GM19372 (cell line): ENCODE measurements at regions not wholly inside any gene's neighbourhood (a gene's known extent, or its start where the extent isn't known, plus 50 kb on each side); places are given as distances from the start of the nearest gene placed in this dataset.
A peak's percentile ranks its signal among the peaks of the same experiment; 100 is the strongest.
"Not testable (repeated sequence)": the region's sequence is repeated elsewhere in the genome, so short reads cannot be mapped to it uniquely, and the experiment has no call there.

Experiments
- ATAC-seq: cut with Tn5 transposase; IDR thresholded peaks from one replicate; pipeline ENCODE4 v1.9.1; 2021; ENCODE audit warnings: mild to moderate bottlenecking, low read depth, moderate library complexity; ENCODE audit not compliant: unreplicated experiment

DNA sequence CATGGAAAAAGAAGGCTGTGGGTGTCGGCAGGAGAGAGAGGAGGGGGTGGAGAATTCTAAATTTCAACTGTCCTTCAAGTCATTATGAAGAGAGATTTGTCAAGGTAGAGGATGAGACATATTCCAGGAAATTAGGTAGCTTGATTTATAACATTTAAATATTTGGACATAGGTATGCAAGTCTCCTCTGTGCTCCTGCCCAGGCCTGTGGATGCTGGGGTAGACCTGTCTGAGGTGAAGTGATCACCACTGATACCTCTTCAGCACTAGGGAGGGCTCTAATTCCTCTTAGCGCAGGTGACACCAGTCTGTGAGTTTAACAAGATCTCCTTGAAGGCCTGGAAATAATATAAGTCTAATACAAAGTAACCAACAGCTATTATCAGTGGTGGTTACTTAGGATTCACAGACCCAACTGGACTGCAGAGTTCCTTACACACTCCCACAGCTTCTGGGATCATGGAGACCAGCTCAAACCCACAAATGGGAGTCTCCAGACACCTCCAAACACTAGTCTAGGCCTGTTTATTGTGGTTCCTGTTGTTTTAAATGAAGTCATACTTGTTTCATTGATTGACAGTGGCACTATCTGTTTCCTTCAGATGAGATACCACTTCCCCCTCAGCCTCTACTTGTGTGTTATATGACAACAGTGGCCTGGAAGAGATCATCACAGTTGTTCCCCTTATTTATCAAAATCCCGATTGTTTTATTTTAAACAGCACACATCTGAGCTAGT, 104.1 kb upstream of the ITPRID2 start:
- ATAC-seq = no peak

DNA sequence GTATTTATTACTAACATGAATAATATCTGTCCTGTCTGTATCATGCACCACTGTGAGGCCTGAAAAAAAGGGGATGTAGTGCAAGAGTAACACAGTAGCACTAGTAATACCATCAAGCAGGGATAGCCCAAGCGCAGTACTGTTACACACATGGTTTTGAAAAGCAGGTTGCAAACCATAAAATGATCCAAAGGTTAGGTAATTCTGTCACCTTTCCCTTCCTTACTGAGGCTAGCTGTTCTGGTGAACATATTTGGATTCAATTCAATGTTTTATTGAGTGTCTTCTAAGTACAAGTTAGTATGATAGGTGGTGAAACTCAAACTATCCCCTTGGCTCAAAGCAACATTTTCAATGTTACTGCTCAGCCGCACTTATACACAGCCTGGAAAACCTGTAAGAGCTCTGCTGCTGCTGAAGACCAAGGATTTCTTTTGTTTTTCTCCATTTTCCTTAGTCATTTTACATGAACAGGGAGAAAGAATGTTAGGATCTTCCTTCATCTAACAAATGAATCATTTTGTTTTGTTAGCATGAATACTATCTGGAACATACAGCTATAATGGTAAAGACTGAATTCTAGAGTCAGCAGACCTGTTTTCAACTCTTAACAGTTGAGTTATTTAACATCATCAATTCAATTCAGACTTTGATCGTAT, 102.5 kb upstream of the ITPRID2 start:
- no peak for ATAC-seq

DNA sequence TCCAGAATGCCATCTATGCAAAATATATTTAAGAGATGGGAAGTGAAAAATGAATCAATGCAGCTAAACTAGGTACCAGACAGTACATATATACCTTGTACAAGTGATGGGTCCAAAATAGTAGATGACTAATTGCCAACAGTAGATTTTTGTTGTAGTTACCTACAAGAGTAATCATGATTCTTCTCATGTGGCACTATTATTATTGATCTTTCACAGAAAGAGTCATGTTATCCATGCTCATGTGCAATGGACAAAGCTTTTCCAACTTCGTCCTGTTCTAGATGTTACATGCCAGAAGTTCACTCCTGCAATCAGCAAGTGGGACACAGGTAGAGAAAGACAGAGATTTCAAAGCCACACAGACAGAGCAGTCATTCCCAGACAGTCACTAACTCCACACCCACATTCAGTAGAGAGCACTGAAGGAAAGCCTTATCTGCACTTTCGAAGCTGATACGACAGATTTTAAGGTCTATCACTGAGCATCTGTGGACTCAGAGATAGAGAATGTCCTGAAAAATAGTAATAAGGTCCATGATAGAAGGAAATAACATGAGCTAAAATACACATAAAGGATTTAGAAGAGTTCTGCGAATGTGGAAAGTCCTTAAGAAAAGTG, 101.6 kb upstream of the ITPRID2 start:
- no peak for ATAC-seq

DNA sequence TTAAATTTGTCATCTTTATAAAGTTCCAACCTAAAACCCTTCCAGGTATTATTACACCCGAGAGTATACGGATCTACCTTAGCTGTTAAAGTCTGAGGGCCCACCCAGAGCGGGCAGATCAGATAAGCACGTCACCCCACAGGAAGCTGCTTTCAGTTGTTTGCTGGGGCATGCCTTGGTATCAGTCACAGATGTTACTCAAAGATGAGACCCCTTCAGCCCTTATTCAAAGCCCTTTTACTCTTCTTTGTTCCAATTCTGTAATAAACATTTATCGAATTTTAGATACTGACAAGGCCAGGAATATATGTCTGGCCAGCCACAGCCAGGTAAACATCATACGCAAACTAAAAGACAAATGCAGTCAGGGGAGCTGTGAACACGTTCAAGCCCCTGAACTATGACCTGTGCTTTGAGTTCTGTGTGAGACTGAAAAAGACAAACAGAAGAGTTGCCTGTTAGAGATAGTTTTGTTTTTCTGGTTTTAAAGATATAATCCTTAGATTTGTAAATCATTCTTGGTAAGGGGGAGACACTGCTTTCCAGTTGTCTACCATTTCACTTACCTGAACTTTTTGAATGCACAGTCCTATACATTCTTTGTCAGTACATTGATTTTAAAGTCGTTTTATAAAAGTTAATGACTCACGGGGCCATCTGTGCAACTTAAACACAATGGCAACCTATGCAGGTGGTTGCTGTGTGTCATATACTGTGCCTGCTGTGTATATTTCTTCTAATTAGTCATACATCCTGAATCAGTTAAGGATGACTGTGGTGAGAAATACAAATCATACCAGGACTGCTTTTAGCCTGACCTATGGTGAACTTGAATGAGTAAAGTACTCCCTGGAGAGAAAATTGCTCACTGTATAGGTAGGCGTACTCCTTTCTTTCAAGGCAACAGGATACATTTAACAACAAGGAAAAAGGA, 100.5 kb upstream of the ITPRID2 start:
- ATAC-seq = peak; percentile 92

DNA sequence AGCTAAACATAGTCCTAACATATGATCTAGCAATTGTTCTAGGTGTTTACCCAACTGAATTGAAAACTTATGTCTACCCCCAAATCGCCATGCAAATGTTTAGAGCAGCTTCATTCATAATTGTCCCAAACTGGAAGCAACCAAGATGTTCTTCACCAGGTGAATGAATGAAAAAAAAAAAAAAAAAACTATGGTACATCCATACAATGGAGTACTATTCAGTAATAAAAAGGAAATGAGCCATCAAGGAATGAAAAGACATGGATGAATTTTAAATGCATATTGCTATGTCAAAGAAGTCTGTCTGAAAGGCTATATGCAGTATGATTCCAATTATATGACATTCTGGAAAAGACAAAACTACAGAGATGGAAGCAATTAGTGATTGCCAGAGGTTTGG, 98.6 kb upstream of the ITPRID2 start:
- no peak for ATAC-seq

DNA sequence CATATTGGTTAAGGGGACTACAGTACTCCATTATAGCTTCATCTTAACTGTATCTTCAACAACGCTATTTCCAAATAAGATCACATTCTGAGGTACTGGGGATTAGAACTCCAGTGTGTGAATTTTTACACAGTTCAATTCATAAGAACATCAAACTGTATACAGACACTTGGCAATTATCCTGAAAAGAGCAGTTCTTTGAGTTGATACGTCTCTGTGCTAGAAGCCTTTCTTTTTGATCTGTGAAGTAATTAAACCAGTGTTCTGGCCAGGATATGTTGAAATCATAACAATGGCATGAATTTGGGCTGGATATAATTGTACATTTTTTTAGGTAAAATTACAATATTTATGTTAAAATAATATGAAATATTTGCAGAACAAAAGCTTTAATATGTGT, 93.5 kb upstream of the ITPRID2 start:
- ATAC-seq = no peak

DNA sequence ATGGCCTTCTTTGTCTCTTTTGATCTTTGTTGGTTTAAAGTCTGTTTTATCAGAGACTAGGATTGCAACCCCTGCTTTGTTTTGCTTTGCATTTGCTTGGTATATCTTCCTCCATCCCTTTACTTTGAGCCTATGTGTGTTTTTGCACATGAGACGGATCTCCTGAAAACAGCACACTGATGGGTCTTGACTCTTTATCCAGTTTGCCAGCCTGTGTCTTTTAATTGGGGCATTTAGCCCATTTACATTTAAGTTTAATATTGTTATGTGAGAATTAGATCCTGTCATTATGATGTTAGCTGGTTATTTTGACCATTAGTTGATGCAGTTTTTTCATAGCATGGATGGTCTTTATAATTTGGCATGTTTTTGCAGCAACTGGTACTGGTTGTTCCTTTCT, 89.2 kb upstream of the ITPRID2 start:
- ATAC-seq = not testable (repeated sequence)

DNA sequence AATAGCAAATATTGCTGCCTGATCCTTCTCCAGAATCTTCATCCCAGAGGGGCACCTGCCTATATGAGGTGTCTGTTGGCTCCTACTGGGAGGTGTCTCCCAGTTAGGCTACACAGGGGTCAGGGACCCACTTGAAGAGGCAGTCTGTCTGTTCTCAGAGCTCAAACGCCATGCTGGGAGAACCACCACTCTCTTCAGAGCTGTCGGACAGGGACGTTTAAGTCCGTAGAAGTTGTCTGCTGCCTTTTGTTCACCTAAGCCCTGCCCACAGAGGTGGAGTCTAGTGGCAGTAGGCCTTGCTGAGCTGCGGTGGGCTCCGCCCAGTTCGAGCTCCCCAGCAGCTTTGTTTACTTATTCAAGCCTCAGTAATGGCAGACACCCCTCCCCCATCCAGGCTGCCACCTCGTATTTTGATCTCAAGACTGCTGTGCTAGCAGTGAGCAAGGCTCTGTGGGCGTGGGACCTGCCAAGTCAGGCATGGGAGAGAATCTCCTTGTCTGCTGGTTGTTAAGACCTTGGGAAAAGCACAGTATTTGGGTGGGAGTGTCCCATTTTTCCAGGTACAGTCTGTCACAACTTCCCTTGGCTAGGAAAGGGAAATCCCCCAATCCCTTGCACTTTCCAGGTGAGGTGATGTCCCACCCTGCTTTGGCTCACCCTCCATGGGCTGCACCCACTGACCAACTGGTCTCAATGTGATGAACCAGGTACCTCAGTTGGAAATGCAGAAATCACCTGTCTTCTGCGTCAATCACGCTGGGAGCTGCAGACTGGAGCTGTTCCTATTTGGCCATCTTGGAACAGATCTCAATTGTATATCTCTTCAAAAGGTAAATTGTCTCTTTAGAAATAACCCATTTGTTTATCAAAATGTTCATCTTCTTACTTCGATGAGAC, 87.4 kb upstream of the ITPRID2 start:
- not testable (repeated sequence) for ATAC-seq

DNA sequence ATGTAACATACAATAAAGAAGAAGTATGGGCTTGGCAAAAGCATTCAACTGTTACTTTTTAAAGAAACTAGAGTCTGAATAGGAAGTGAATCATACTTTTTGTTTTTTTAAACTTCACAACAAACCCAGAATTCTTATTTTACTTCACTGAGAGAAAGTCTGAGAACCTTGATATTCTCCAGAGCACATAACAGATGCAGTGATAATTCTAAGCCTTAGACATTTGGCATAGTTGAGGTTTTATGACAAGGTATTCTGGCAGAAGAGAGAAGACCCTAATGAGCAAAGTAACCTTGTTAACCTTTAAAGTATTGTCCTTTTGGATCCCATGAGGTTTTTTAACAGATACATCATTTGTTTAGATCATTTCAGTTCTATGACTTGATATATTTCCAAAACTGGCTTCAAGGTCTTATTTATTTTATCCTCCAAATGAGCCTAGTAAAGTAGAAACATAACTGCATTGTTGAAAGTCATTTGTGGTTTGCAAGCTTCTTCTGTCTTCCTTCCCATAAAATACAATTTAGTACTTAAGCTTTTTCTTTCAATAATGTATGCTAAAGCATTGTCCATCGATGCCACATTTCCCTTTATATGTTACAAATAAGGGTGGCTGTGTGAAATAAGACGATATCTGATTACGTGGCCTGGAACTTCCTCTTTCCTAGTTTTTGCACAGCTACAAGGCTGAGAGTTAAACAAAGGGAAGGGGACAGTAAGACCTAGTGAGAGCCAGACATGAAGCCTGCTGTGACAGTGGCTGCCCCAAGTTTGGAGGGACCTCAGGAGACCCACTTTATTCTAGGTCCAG, 86.1 kb upstream of the ITPRID2 start:
- ATAC-seq = no peak

DNA sequence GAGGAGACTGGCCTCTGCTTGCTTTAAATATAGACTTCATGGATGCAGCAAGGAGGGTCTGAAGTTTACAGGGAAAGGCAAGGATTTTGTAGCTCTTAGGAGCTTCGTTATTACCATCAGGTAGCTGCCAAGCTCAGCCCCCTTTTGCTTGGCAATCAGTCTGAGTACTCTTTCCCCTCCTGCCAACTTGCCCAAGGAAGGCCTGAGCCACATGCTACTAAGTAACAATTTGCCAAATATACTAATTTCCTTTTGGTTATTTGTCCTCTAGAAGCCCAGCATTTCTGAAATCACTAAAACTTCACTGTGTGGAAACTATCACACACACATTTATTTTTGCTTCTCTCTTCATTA, 85.5 kb upstream of the ITPRID2 start:
- ATAC-seq = no peak

DNA sequence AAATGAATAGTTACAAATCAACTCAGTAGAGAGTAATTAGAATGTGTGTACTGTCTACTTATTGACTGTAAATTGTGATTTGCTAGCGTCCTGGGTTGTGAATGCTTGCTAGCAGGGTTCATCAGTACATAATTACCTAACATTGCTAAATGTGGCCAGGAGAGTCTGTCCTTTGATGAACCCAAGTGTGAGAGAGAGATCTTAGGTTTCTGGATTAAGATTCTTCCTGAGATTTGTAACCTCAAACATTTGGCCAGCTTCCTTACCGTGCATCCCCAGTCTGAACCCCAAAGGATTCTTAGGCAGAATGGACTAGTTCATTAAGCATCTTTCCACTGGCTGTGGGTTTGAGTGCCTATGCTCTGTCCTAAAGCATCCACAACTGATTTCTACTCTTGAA, 84.0 kb upstream of the ITPRID2 start:
- no peak for ATAC-seq

DNA sequence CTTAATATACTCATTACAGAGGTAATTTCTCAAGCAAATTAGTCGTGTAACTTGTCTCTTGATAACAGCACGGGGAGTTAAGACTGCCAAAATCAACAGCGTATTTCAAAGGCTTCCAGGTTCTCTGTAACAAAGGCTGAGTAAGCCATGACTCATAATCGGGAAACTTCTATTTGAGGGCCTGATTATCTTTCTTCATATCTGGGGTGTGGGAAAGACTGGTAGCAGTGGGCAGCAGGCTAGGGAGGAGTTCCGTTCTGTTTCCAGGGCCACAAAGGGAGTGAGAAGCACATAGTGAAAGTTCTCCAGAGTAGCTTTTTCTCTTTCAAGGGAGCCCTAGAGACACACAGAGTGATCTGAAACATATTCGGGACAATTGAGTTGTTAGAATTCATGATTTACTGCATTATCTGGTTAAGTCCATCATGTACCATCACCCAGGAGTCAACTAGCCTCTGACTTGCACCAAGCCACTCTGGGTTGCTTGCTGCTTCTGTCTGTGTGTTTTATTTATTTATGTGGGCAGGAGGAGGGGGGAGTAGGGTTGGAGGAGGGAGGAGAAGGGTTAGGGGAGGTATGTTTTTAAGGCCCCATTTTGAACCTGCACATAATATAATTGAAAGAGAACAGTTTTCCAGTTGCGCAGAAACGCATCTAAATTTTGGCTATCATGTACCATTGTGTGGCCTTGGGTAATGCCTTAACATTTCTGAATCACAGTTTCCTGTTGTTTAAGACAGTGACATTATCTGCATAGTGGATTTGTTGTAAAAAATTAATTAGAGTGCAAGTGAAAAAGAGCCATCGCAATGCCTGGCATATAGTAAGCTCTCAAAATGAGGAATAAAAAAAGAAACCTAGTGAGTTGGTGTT, 80.5 kb upstream of the ITPRID2 start:
- no peak for ATAC-seq

DNA sequence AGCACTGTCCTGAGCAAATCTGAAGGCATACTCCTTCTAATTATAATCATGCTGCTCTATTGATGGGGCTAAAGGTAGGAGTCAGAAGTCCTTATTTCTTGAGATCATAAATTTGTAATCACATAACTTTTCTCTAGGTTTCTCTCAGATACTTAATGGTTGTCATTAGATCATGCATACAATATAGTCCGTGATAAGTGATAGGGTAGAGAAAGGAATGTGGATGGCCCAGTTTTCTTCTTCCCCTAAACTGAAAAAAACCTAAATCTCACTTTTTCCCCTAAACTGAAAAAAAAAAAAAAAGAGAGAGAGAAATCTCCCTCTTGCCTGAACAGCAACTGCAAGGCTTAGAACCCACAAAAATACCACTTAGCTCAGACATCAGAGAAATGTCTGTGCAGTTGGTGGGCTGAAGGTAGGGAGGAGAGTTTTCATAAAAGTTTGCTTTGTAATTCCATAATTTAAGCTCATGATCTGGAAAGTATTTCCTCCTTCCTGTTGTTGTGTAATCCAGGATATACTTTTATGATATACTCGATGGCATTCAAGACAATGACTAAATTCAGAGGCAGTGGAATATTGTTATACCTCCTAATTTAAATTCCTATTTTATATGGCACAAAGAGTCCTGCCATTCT, 79.3 kb upstream of the ITPRID2 start:
- no peak for ATAC-seq

DNA sequence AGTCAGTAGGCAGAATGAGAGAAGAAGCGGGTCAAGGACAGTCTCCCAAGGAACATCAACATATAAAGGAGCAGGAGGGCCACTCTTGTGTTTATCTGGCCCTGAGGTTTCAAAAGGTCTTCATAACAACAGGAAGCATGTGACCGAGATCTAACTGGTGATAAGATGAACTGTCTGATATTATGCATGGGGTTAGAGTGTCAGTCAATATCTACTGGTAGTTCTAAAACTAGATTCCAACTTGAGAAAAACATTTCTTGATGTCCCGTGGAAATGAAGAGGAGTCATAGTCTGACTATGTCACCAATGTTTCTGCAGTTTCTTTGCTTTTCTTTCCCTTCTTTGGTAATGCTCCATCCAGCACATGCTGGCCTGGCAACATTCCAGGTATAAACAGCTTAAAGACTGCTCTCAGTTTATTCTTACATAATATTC, 77.5 kb upstream of the ITPRID2 start:
- ATAC-seq = no peak

DNA sequence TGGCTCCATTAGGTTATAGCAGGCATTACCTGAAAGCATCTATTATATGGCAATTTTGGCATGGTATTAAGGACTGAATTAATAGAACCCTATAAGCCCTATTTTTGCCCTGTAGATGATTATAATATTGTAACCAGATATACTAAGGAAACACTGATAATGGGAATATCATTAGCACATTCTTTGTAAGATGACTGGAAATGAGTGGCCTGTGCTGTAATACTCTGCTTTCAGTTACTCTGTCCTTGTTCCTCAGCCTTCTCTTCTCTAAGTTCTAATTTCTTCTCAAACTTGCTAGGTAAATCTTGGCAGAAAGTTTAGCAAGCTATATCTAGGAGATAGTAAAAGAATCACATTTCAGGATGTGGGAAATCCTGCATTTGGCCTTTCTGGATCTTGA, 74.0 kb upstream of the ITPRID2 start:
- ATAC-seq = no peak

DNA sequence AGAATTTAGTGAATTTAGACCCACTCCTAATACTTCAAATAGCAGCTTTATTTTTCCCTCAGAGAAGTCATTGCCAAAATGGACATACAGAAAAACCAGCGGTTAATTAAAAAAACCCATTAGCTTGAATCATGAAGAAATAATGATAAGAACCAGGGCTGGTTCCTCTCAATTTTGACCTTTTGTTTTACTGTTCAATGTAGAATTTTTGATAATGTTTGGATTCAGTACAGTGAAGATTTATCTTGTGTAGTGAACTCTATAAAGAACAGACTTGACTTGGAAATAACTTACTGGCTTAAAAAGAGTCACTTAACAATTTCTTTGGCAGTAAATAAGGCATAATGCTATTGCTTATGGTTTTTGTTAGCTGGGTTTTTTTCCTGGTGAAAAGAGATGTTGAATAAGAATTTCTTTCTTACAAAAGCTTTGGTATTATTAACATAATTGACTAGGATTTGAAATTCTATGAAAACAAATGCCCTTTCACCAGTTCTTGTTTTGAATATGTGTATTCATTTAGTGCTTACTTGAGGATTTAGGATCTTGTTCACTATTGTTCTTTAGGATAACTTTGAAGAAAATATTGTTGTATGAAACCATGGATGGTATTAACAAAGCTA, 73.4 kb upstream of the ITPRID2 start:
- no peak for ATAC-seq

DNA sequence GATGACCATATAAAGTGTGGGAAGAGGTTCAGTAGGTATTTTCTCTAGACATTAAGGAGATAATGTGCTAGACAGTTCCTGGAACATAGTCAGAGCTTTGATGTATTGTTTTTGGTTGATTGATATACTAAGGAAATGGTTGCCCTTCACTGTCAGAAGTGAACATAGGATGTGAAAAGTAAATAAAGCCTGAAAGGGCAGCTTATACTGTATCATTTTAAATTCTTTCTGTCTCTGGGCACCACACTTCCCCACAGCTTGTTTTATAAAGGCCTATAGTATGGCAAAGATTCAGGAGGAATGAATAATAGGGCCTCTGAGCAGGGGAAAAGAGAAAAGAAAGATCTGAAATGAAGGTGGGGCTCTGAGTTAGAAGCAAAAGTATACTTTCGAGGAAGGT, 72.7 kb upstream of the ITPRID2 start:
- no peak for ATAC-seq
